ENCODE measurements at regions not wholly inside any gene's neighbourhood (a gene's known extent, or its start where the extent isn't known, plus 50 kb on each side); places are given as distances from the start of the nearest gene placed in this dataset.

GRCh38 chr15:61404567-61404966, 175.5 kb upstream of the RORA start:
- DNase-seq: no peak
- no peaks in the 10 kb centered on the region for H3K9me3 Mint-ChIP-seq
- H3K27me3 Mint-ChIP-seq (ENCODE audit: low read depth): peaks cover 27% of the 10 kb centered on the region
- no peaks in the 10 kb centered on the region for H3K36me3 Mint-ChIP-seq (ENCODE audit: insufficient read depth in 2 of 2)
- H3K4me3 Mint-ChIP-seq: no peak overlapping the region
- peak in 1 of 2 donors; percentile 63 for ATAC-seq (replicated peaks in 1 of 2)
- H3K27ac Mint-ChIP-seq: no peak overlapping the region
- no peaks in the 10 kb centered on the region for H3K4me1 Mint-ChIP-seq (ENCODE audit: low read depth)

GRCh38 chr15:61403884-61404283, 174.8 kb upstream of the RORA start:
- no peaks in the 10 kb centered on the region for H3K36me3 Mint-ChIP-seq (ENCODE audit: insufficient read depth in 2 of 2)
- peaks cover 21% of the 10 kb centered on the region for H3K27me3 Mint-ChIP-seq (ENCODE audit: low read depth)
- H3K9me3 Mint-ChIP-seq: no peaks in the 10 kb centered on the region
- DNase-seq (no peak), ATAC-seq (replicated peaks in 1 of 2) (no peak)
- no peak overlapping the region for H3K27ac Mint-ChIP-seq
- H3K4me3 Mint-ChIP-seq: no peak overlapping the region
- H3K4me1 Mint-ChIP-seq (ENCODE audit: low read depth): no peaks in the 10 kb centered on the region

GRCh38 chr15:61401903-61402698, 173.0 kb upstream of the RORA start:
- no peaks in the 10 kb centered on the region for H3K4me1 Mint-ChIP-seq (ENCODE audit: low read depth)
- H3K9me3 Mint-ChIP-seq: peaks cover 2 to 4% of the 10 kb centered on the region in 2 donors
- no peak overlapping the region for H3K27ac Mint-ChIP-seq
- peaks cover 28% of the 10 kb centered on the region for H3K27me3 Mint-ChIP-seq (ENCODE audit: low read depth)
- no peak overlapping the region for H3K4me3 Mint-ChIP-seq
- ATAC-seq (replicated peaks in 1 of 2) (no peak), DNase-seq (no peak)
- H3K36me3 Mint-ChIP-seq (ENCODE audit: insufficient read depth in 2 of 2): peaks cover 0 to 2% of the 10 kb centered on the region in 2 donors

- DNase-seq: no peak
- peak overlapping the region; percentile 51 for H3K27ac Mint-ChIP-seq
- H3K36me3 Mint-ChIP-seq (ENCODE audit: insufficient read depth in 2 of 2): peaks cover 0 to 2% of the 10 kb centered on the region in 2 donors
- H3K9me3 Mint-ChIP-seq: peaks cover 2 to 4% of the 10 kb centered on the region in 2 donors
- ATAC-seq (replicated peaks in 1 of 2): no peak
- H3K4me3 Mint-ChIP-seq: no peak overlapping the region
- H3K4me1 Mint-ChIP-seq (ENCODE audit: low read depth): no peaks in the 10 kb centered on the region
- peaks cover 28% of the 10 kb centered on the region for H3K27me3 Mint-ChIP-seq (ENCODE audit: low read depth)
Measured at GRCh38 chr15:61398310-61398709, 169.2 kb upstream of the RORA start.

GRCh38 chr15:61396235-61396919, 167.3 kb upstream of the RORA start:
- H3K4me3 Mint-ChIP-seq: no peak overlapping the region
- no peak overlapping the region for H3K27ac Mint-ChIP-seq
- H3K9me3 Mint-ChIP-seq: peaks cover 2 to 4% of the 10 kb centered on the region in 2 donors
- ATAC-seq (replicated peaks in 1 of 2) (no peak), DNase-seq (no peak)
- H3K4me1 Mint-ChIP-seq (ENCODE audit: low read depth): no peaks in the 10 kb centered on the region
- H3K27me3 Mint-ChIP-seq (ENCODE audit: low read depth): peaks cover 10% of the 10 kb centered on the region
- H3K36me3 Mint-ChIP-seq (ENCODE audit: insufficient read depth in 2 of 2): peaks cover 0 to 2% of the 10 kb centered on the region in 2 donors

GRCh38 chr15:61393949-61394348, 164.8 kb upstream of the RORA start:
- no peak for ATAC-seq (replicated peaks in 1 of 2)
- Mint-ChIP-seq H3K27me3 (ENCODE audit: low read depth) (peaks cover 18% of the 10 kb centered on the region), H3K4me3 (no peak overlapping the region)

GRCh38 chr15:61393524-61393923, 164.4 kb upstream of the RORA start:
- H3K27me3 Mint-ChIP-seq (ENCODE audit: low read depth): peaks cover 17% of the 10 kb centered on the region
- H3K4me1 Mint-ChIP-seq (ENCODE audit: low read depth): peaks cover 9% of the 10 kb centered on the region
- no peak for DNase-seq
- no peak overlapping the region for H3K27ac Mint-ChIP-seq
- no peak for ATAC-seq (replicated peaks in 1 of 2)
- peaks cover 0 to 2% of the 10 kb centered on the region in 2 donors for H3K36me3 Mint-ChIP-seq (ENCODE audit: insufficient read depth in 2 of 2)
- no peak overlapping the region for H3K4me3 Mint-ChIP-seq
- peaks cover 2 to 4% of the 10 kb centered on the region in 2 donors for H3K9me3 Mint-ChIP-seq

More at GRCh38 chr15:61393949-61394348, 164.8 kb upstream of the RORA start:
- peaks cover 0 to 2% of the 10 kb centered on the region in 2 donors for H3K36me3 Mint-ChIP-seq (ENCODE audit: insufficient read depth in 2 of 2)
- H3K9me3 Mint-ChIP-seq: peaks cover 2 to 4% of the 10 kb centered on the region in 2 donors
- peaks cover 9% of the 10 kb centered on the region for H3K4me1 Mint-ChIP-seq (ENCODE audit: low read depth)
- H3K27ac Mint-ChIP-seq: no peak overlapping the region
- DNase-seq: no peak

- Mint-ChIP-seq H3K36me3 (ENCODE audit: insufficient read depth in 2 of 2) (no peaks in the 10 kb centered on the region), H3K27ac (peak overlapping the region; percentile 9), H3K4me1 (ENCODE audit: low read depth) (peaks cover 9% of the 10 kb centered on the region), H3K4me3 (peak overlapping the region in 1 of 2 donors; percentile 40), H3K9me3 (peaks cover 1 to 6% of the 10 kb centered on the region in 2 donors), H3K27me3 (ENCODE audit: low read depth) (peaks cover 12% of the 10 kb centered on the region)
- DNase-seq (no peak), ATAC-seq (replicated peaks in 1 of 2) (peak; percentile 58)
Measured at GRCh38 chr15:61390138-61390537, 161.0 kb upstream of the RORA start.

GRCh38 chr15:61389334-61390028, 160.4 kb upstream of the RORA start:
- H3K9me3 Mint-ChIP-seq: peaks cover 1 to 6% of the 10 kb centered on the region in 2 donors
- H3K27me3 Mint-ChIP-seq (ENCODE audit: low read depth): peaks cover 12% of the 10 kb centered on the region
- H3K27ac Mint-ChIP-seq: peak overlapping the region; percentile 9
- no peaks in the 10 kb centered on the region for H3K36me3 Mint-ChIP-seq (ENCODE audit: insufficient read depth in 2 of 2)
- H3K4me3 Mint-ChIP-seq: no peak overlapping the region
- DNase-seq: no peak
- no peak for ATAC-seq (replicated peaks in 1 of 2)
- H3K4me1 Mint-ChIP-seq (ENCODE audit: low read depth): peaks cover 9% of the 10 kb centered on the region

GRCh38 chr15:61387675-61388074, 158.6 kb upstream of the RORA start:
- H3K9me3 Mint-ChIP-seq: peaks cover 1 to 6% of the 10 kb centered on the region in 2 donors
- no peaks in the 10 kb centered on the region for H3K36me3 Mint-ChIP-seq (ENCODE audit: insufficient read depth in 2 of 2)
- ATAC-seq (replicated peaks in 1 of 2) (no peak), DNase-seq (no peak)
- peaks cover 9% of the 10 kb centered on the region for H3K4me1 Mint-ChIP-seq (ENCODE audit: low read depth)
- H3K27ac Mint-ChIP-seq: no peak overlapping the region
- no peak overlapping the region for H3K4me3 Mint-ChIP-seq
- peaks cover 12% of the 10 kb centered on the region for H3K27me3 Mint-ChIP-seq (ENCODE audit: low read depth)

GRCh38 chr15:61383421-61383820, 154.3 kb upstream of the RORA start:
- no peaks in the 10 kb centered on the region for H3K36me3 Mint-ChIP-seq (ENCODE audit: insufficient read depth in 2 of 2)
- peaks cover 1 to 5% of the 10 kb centered on the region in 2 donors for H3K9me3 Mint-ChIP-seq
- no peaks in the 10 kb centered on the region for H3K4me1 Mint-ChIP-seq (ENCODE audit: low read depth)
- ATAC-seq (replicated peaks in 1 of 2): no peak
- peaks cover 23% of the 10 kb centered on the region for H3K27me3 Mint-ChIP-seq (ENCODE audit: low read depth)
- H3K27ac Mint-ChIP-seq: no peak overlapping the region
- no peak overlapping the region for H3K4me3 Mint-ChIP-seq
- no peak for DNase-seq

- Mint-ChIP-seq H3K36me3 (ENCODE audit: insufficient read depth in 2 of 2) (no peaks in the 10 kb centered on the region), H3K4me1 (ENCODE audit: low read depth) (no peaks in the 10 kb centered on the region), H3K9me3 (peaks cover 0 to 4% of the 10 kb centered on the region in 2 donors), H3K4me3 (no peak overlapping the region), H3K27me3 (ENCODE audit: low read depth) (peaks cover 24% of the 10 kb centered on the region), H3K27ac (no peak overlapping the region)
- DNase-seq: no peak
- ATAC-seq (replicated peaks in 1 of 2): no peak
Measured at GRCh38 chr15:61382927-61383326, 153.8 kb upstream of the RORA start.

GRCh38 chr15:61381501-61381900, 152.4 kb upstream of the RORA start:
- H3K27ac Mint-ChIP-seq: no peak overlapping the region
- DNase-seq: no peak
- H3K4me1 Mint-ChIP-seq (ENCODE audit: low read depth): no peaks in the 10 kb centered on the region
- H3K36me3 Mint-ChIP-seq (ENCODE audit: insufficient read depth in 2 of 2): no peaks in the 10 kb centered on the region
- H3K4me3 Mint-ChIP-seq: no peak overlapping the region
- ATAC-seq (replicated peaks in 1 of 2): no peak
- no peaks in the 10 kb centered on the region for H3K9me3 Mint-ChIP-seq
- peaks cover 18% of the 10 kb centered on the region for H3K27me3 Mint-ChIP-seq (ENCODE audit: low read depth)
